H1 (cell line): ENCODE measurements at regions not wholly inside any gene's neighbourhood (a gene's known extent, or its start where the extent isn't known, plus 50 kb on each side); places are given as distances from the start of the nearest gene placed in this dataset.

Experiments
- CTCF ChIA-PET: fragments of 300-600 bp; sonication (Branson Sonifier 250); formaldehyde crosslinking; loops from one replicate; lab custom pipeline; 2021; ENCODE audit not compliant: partially characterized antibody; lab: Charles Lee
- POLR2A ChIA-PET: fragments of 300-600 bp; sonication (Branson Sonifier 250); formaldehyde crosslinking; loops from one replicate; lab custom pipeline; 2021; ENCODE audit warnings: inconsistent platforms; ENCODE audit not compliant: partially characterized antibody; lab: Charles Lee
- DNase-seq, 2 experiments: peaks; one replicate each; pipeline versions ENCODE4 v3.0.0 to v3.0.0-alpha.2; 2010 to 2022; ENCODE audit warnings: low spot score in 2 of 2, low read depth in 1 of 2, mixed read lengths in 1 of 2
- FAIRE-seq: peaks from 2 replicates; lab custom pipeline; 2011; peaks lifted over from hg19 to GRCh38; lab: Jason Lieb, UNC
- H2AFZ ChIP-seq: 2 replicates; pipeline ENCODE4 v1.8.1; 2012; ENCODE audit warnings: low read length, inconsistent platforms
- H2AK5ac ChIP-seq: 2 replicates; pipeline ENCODE4 v1.6.1; 2013; ENCODE audit warnings: low read depth, low read length
- H2BK120ac ChIP-seq: replicated peaks from 2 replicates; pipeline ENCODE3; 2013; ENCODE audit warnings: low read depth, low read length, inconsistent platforms
- H2BK12ac ChIP-seq: 2 replicates; pipeline ENCODE4 v1.6.1; 2013; ENCODE audit warnings: low read depth, low read length
- H2BK15ac ChIP-seq: 2 replicates; pipeline ENCODE4 v1.6.1; 2013; ENCODE audit warnings: low read length
- H2BK20ac ChIP-seq: 2 replicates; pipeline ENCODE4 v1.6.1; 2013; ENCODE audit warnings: low read length
- H2BK5ac ChIP-seq: 2 replicates; pipeline ENCODE4 v1.6.1; 2013; ENCODE audit warnings: low read depth, low read length
- H3K14ac ChIP-seq: 2 replicates; pipeline ENCODE4 v1.6.1; 2013; ENCODE audit warnings: inconsistent platforms; ENCODE audit not compliant: insufficient read length
- H3K18ac ChIP-seq: 2 replicates; pipeline ENCODE4 v1.6.1; 2013; ENCODE audit warnings: low read length; ENCODE audit errors: extremely low read depth
- H3K23ac ChIP-seq: 2 replicates; pipeline ENCODE4 v1.6.1; 2013; ENCODE audit warnings: inconsistent platforms; ENCODE audit not compliant: insufficient read length
- H3K23me2 ChIP-seq: 2 replicates; pipeline ENCODE4 v1.6.1; 2013; ENCODE audit warnings: low read depth, low read length
- H3K27ac ChIP-seq: 2 replicates; pipeline ENCODE4 v1.6.1; 2011; ENCODE audit warnings: low read depth, low read length, inconsistent platforms
- H3K27me3 ChIP-seq, 4 experiments: replicated peaks in 1 of 4; 1 replicate in 1 of 4; 2 replicates in 3 of 4; pipeline versions ENCODE4 v1.6.1 to v1.8.1; 2011 to 2013; ENCODE audit warnings: low read length in 3 of 4, mild to moderate bottlenecking in 3 of 4, inconsistent platforms in 2 of 4, mixed read lengths in 2 of 4, moderate library complexity in 1 of 4; ENCODE audit not compliant: control insufficient read depth in 3 of 4, insufficient read depth in 3 of 4; ENCODE audit errors: extremely low read depth in 1 of 4
- H3K36me3 ChIP-seq, 4 experiments: 2 replicates each; pipeline versions ENCODE4 v1.6.1 to v1.8.1; 2011 to 2013; ENCODE audit warnings: mild to moderate bottlenecking in 4 of 4, low read length in 3 of 4, moderate library complexity in 2 of 4, control low read depth in 1 of 4, inconsistent platforms in 1 of 4; ENCODE audit not compliant: insufficient read depth in 4 of 4, control insufficient read depth in 2 of 4
- H3K4ac ChIP-seq: replicated peaks from 2 replicates; pipeline ENCODE3; 2013; ENCODE audit warnings: low read length, low read depth, mixed read lengths, inconsistent platforms; ENCODE audit not compliant: insufficient read length
- H3K4me1 ChIP-seq, 4 experiments: replicated peaks in 1 of 4; 1 replicate in 1 of 4; 2 replicates in 3 of 4; pipeline versions ENCODE4 v1.6.1 to v1.8.1; 2011 to 2013; ENCODE audit warnings: low read length in 3 of 4, inconsistent platforms in 2 of 4, mixed read lengths in 1 of 4; ENCODE audit not compliant: insufficient read depth in 4 of 4, control insufficient read depth in 3 of 4
- H3K4me2 ChIP-seq, 2 experiments: 2 replicates each; pipeline versions ENCODE4 v1.6.1 to v1.8.1; 2011 to 2013; ENCODE audit warnings: low read depth in 2 of 2, low read length in 2 of 2, control low read depth in 1 of 2, inconsistent platforms in 1 of 2, mild to moderate bottlenecking in 1 of 2; ENCODE audit not compliant: insufficient read depth in 1 of 2
- H3K4me3 ChIP-seq, 4 experiments: fragments of 200-600, 300-600 bp in 1 of 4; sonication (generic), shearing (Covaris generic), sonication (Bioruptor Twin) in 1 of 4; 2 replicates each; pipeline versions ENCODE4 v1.5.1 to v1.8.1; 2011 to 2016; ENCODE audit warnings: low read length in 4 of 4, low read depth in 3 of 4, control low read depth in 2 of 4, inconsistent platforms in 2 of 4, mild to moderate bottlenecking in 2 of 4, mixed read lengths in 1 of 4, moderate library complexity in 1 of 4; ENCODE audit not compliant: insufficient read depth in 2 of 4; ENCODE audit errors: extremely low read depth in 1 of 4
- H3K56ac ChIP-seq: replicated peaks from 2 replicates; pipeline ENCODE3; 2013; ENCODE audit warnings: low read depth, mild to moderate bottlenecking, mixed read lengths, low read length, inconsistent platforms; ENCODE audit not compliant: insufficient read length
- H3K79me1 ChIP-seq: 2 replicates; pipeline ENCODE4 v1.6.1; 2013; ENCODE audit warnings: low read depth, low read length, control low read depth
- H3K79me2 ChIP-seq, 2 experiments: 2 replicates each; pipeline versions ENCODE4 v1.6.1 to v1.8.1; 2012 to 2013; ENCODE audit warnings: low read length in 2 of 2, mild to moderate bottlenecking in 2 of 2, inconsistent platforms in 1 of 2; ENCODE audit not compliant: insufficient read depth in 2 of 2, control insufficient read depth in 1 of 2
- H3K9ac ChIP-seq, 4 experiments: replicated peaks in 1 of 4; 1 replicate in 1 of 4; 2 replicates in 3 of 4; pipeline versions ENCODE4 v1.6.1 to v1.8.1; 2011 to 2013; ENCODE audit warnings: low read depth in 3 of 4, low read length in 3 of 4, control low read depth in 2 of 4, mild to moderate bottlenecking in 2 of 4, moderate library complexity in 2 of 4, inconsistent platforms in 1 of 4; ENCODE audit errors: extremely low read depth in 1 of 4
- H3K9me3 ChIP-seq, 2 experiments: 2 replicates each; pipeline versions ENCODE4 v1.6.1 to v1.8.1; 2012 to 2013; ENCODE audit warnings: mild to moderate bottlenecking in 2 of 2, moderate library complexity in 2 of 2, control low read depth in 1 of 2, inconsistent platforms in 1 of 2, low read depth in 1 of 2, low read length in 1 of 2, mixed read lengths in 1 of 2; ENCODE audit not compliant: insufficient read depth in 2 of 2
- H4K20me1 ChIP-seq, 2 experiments: replicated peaks in 1 of 2; 2 replicates each; pipeline versions ENCODE3 to v1.8.1; 2011 to 2013; ENCODE audit warnings: inconsistent platforms in 2 of 2, low read length in 2 of 2, mild to moderate bottlenecking in 1 of 2; ENCODE audit not compliant: insufficient read depth in 2 of 2, control insufficient read depth in 1 of 2
- H4K5ac ChIP-seq: 2 replicates; pipeline ENCODE4 v1.6.1; 2013; ENCODE audit warnings: low read length, low read depth, mixed read lengths, inconsistent platforms; ENCODE audit not compliant: insufficient read length
- H4K8ac ChIP-seq: 2 replicates; pipeline ENCODE4 v1.8.0; 2013; ENCODE audit warnings: mild to moderate bottlenecking, moderate library complexity, low read length, inconsistent platforms; ENCODE audit not compliant: insufficient read depth; ENCODE audit errors: extremely low read depth
- H4K91ac ChIP-seq: replicated peaks from 2 replicates; pipeline ENCODE3; 2013; ENCODE audit warnings: low read length, mixed read lengths, inconsistent platforms; ENCODE audit not compliant: insufficient read length
- ATF2 ChIP-seq: IDR thresholded peaks from 2 replicates; pipeline ENCODE4 v1.6.1; 2012; ENCODE audit warnings: low read length, inconsistent platforms
- BACH1 ChIP-seq: IDR thresholded peaks from 2 replicates; pipeline ENCODE4 v1.6.1; 2012; ENCODE audit warnings: low read length, improper control_type of control experiment
- CEBPB ChIP-seq: IDR thresholded peaks from 2 replicates; pipeline ENCODE4 v1.6.1; 2012; ENCODE audit warnings: low read depth, low read length
- EGR1 ChIP-seq: IDR thresholded peaks from 2 replicates; pipeline ENCODE4 v1.6.1; 2011; ENCODE audit warnings: low read depth, low read length, borderline replicate concordance
- EP300 ChIP-seq, 2 experiments: IDR thresholded peaks; 1 replicate in 1 of 2; 2 replicates in 1 of 2; pipeline ENCODE4 v1.6.1; 2011 to 2012; ENCODE audit warnings: low read depth in 2 of 2, low read length in 2 of 2, mild to moderate bottlenecking in 2 of 2, borderline replicate concordance in 1 of 2, inconsistent platforms in 1 of 2, moderate library complexity in 1 of 2
- JUN ChIP-seq: IDR thresholded peaks from 2 replicates; pipeline ENCODE4 v1.6.1; 2011; ENCODE audit warnings: low read depth, mild to moderate bottlenecking, improper control_type of control experiment, low read length
- JUND ChIP-seq: IDR thresholded peaks from 2 replicates; pipeline ENCODE4 v1.6.1; 2011; ENCODE audit warnings: mild to moderate bottlenecking, improper control_type of control experiment, low read length
- KDM5A ChIP-seq: fragments of 200-600 bp; IDR thresholded peaks from 2 replicates; pipeline ENCODE4 v1.7.1; 2012; ENCODE audit warnings: mild to moderate bottlenecking, low read length, inconsistent platforms, mixed read lengths
- NRF1 ChIP-seq: IDR thresholded peaks from 2 replicates; pipeline ENCODE4 v1.6.1; 2011; ENCODE audit warnings: mild to moderate bottlenecking, low read depth, low read length, improper control_type of control experiment
- RBBP5 ChIP-seq: IDR thresholded peaks from 2 replicates; pipeline ENCODE4 v1.7.1; 2012; ENCODE audit warnings: low read depth, mild to moderate bottlenecking, inconsistent platforms, low read length, moderate library complexity, borderline replicate concordance
- SIN3A ChIP-seq, 2 experiments: IDR thresholded peaks in 1 of 2; conservative IDR thresholded peaks in 1 of 2; 2 replicates each; pipeline ENCODE4 v1.6.1; 2011 to 2012; ENCODE audit warnings: low read length in 2 of 2, improper control_type of control experiment in 1 of 2, low read depth in 1 of 2, mild to moderate bottlenecking in 1 of 2
- SIX5 ChIP-seq: IDR thresholded peaks from 2 replicates; pipeline ENCODE4 v1.6.1; 2011; ENCODE audit warnings: mild to moderate bottlenecking, low read depth, low read length
- TBP ChIP-seq: IDR thresholded peaks from 2 replicates; pipeline ENCODE4 v1.6.1; 2011; ENCODE audit warnings: low read depth, low read length, improper control_type of control experiment
- WGBS, 2 experiments: shearing (Covaris generic) in 1 of 2; methylation state at CpG; one replicate each; pipeline versions ENCODE4 v1.1.6 to v1.1.7; 2013 to 2015; ENCODE audit warnings: low lambda C conversion rate in 2 of 2, mixed read lengths in 2 of 2, inconsistent platforms in 1 of 2, low coverage in 1 of 2, missing lambda C conversion rate in 1 of 2; ENCODE audit not compliant: insufficient replicate concordance in 2 of 2, insufficient coverage in 1 of 2, insufficient read length in 1 of 2; ENCODE audit errors: extremely low coverage in 1 of 2, missing lambda C conversion rate in 1 of 2; 5-methylcytosine and 5-hydroxymethylcytosine counted together

GRCh38 chr14:66005900-66006434 is 480.2 kb upstream of the CCDC196 start:
- Histone ChIP-seq H2AFZ (no peak overlapping the region), H3K4me1 (peaks cover 0 to 14% (median 7%) of the 10 kb centered on the region in 4 experiments; a peak in 5 of 7 replicates), H3K4me3 (no peak overlapping the region), H2AK5ac (no peak overlapping the region), H3K27me3 (no peaks in the 10 kb centered on the region), H3K4ac (no peak overlapping the region), H2BK15ac (no peak overlapping the region), H2BK5ac (no peak overlapping the region), H4K5ac (no peak overlapping the region), H3K9ac (no peak overlapping the region), H4K91ac (no peak overlapping the region), H3K79me1 (no peaks in the 10 kb centered on the region), H2BK12ac (no peak overlapping the region), H3K23me2 (no peaks in the 10 kb centered on the region), H3K18ac (no peak overlapping the region), H2BK120ac (peak overlapping the region; percentile 18), H3K36me3 (no peaks in the 10 kb centered on the region), H3K27ac (no peak overlapping the region), H3K23ac (no peak overlapping the region), H3K14ac (no peak overlapping the region), H3K4me2 (peak overlapping the region in 1 of 2 experiments; percentile 44; a peak in 1 of 4 replicates), H3K56ac (no peak overlapping the region), H3K9me3 (peaks cover 3 to 6% of the 10 kb centered on the region in 2 experiments; a peak in 3 of 4 replicates), H4K8ac (no peak overlapping the region), H2BK20ac (peak overlapping the region; percentile 73; the same call in 1 of the 2 replicates), H4K20me1 (no peaks in the 10 kb centered on the region), H3K79me2 (no peaks in the 10 kb centered on the region)
- WGBS, 2 experiments: 53% methylated on average over 2 of the region's 2 CpGs; no CpG with 5 or more reads in 1 of the 2 experiments
- POLR2A ChIA-PET: no interaction called here
- DNase-seq (no peak), FAIRE-seq (peak; percentile 52)
- CTCF ChIA-PET: interaction anchor here (1.0 kb wide), 1 partner anchor 46 kb away, joined by 3 read pairs; no protein-coding TSS in a partner anchor
- TF ChIP-seq EP300 (IDR thresholded peaks at IDR 0.05; ENCODE audit: borderline replicate concordance in 1 of 2, low read depth in 2 of 2, low read length in 2 of 2): no peak
- no peak for TF ChIP-seq SIN3A (conservative IDR thresholded peaks at IDR 0.05 in 1 of 2, IDR thresholded peaks at IDR 0.05 in 1 of 2; ENCODE audit: low read depth in 1 of 2, low read length in 2 of 2)
- TF ChIP-seq TBP: no peak
- TF ChIP-seq RBBP5: no peak
- TF ChIP-seq JUN: no peak
- no peak for TF ChIP-seq NRF1
- TF ChIP-seq BACH1: no peak
- no peak for TF ChIP-seq KDM5A
- no peak for TF ChIP-seq EGR1
- TF ChIP-seq ATF2: no peak
- TF ChIP-seq CEBPB: no peak
- TF ChIP-seq SIX5: no peak
- TF ChIP-seq JUND: no peak
